ENCODE measurements at regions not wholly inside any gene's neighbourhood (a gene's known extent, or its start where the extent isn't known, plus 50 kb on each side); places are given as distances from the start of the nearest gene placed in this dataset.
A peak's percentile ranks its signal among the peaks of the same experiment; 100 is the strongest.

- TF ChIP-seq REST (IDR thresholded peaks at IDR 0.05; ENCODE audit: unreplicated experiment) (no peak), NANOG (IDR thresholded peaks at IDR 0.05; ENCODE audit: borderline replicate concordance) (no peak), EZH2 (IDR thresholded peaks at IDR 0.05; ENCODE audit: low read depth, unreplicated experiment) (no peak)
These were observed 84.3 kb downstream of the TNFAIP2 start (continued) for GRCh38 chr14:103207388-103208072.

- no peak overlapping the region for H3K4me3 ChIP-seq
- H3F3A ChIP-seq (replicated peaks; ENCODE audit: low read depth), result no peaks in the 10 kb centered on the region
- TF ChIP-seq ZNF331 (CRISPR knock-in tag; IDR thresholded peaks at IDR 0.05; ENCODE audit: low read depth) (no peak), NANOG (IDR thresholded peaks at IDR 0.05; ENCODE audit: borderline replicate concordance) (no peak), CTCF (conservative IDR thresholded peaks at IDR 0.05; ENCODE audit: low read depth in 2 of 2) (peak in 1 of 2 experiments; percentile 22; a peak in 1 of 4 replicates)
- H3K4me1 ChIP-seq (ENCODE audit: insufficient read depth), result 0 out of 2 replicates have a peak, but pooled peaks cover 7% of the 10 kb centered on the region
- no peaks in the 10 kb centered on the region for H3K79me2 ChIP-seq (replicated peaks; ENCODE audit: insufficient read depth)
- peak; percentile 26 for ATAC-seq
- Mint-ChIP-seq H3K27me3 (ENCODE audit: insufficient read depth, low read depth, poor library complexity) (peaks cover 40% of the 10 kb centered on the region), H3K36me3 (ENCODE audit: low read depth) (peaks cover 16% of the 10 kb centered on the region), H3K4me3 (no peak overlapping the region), H3K9me3 (peaks cover 24% of the 10 kb centered on the region), H3K4me1 (peaks cover 7% of the 10 kb centered on the region), H3K27ac (no peak overlapping the region)
- H3K27me3 ChIP-seq (ENCODE audit: insufficient read depth), result peaks cover 43% of the 10 kb centered on the region
- DNase-seq (ENCODE audit: low spot score), result no peak
- no peaks in the 10 kb centered on the region for H4K20me1 ChIP-seq (replicated peaks; ENCODE audit: insufficient read depth)
- H3K27ac ChIP-seq (ENCODE audit: low read depth), result no peak overlapping the region
- H3K9me2 ChIP-seq (ENCODE audit: insufficient read depth), result 0 out of 2 replicates have a peak, but pooled peaks cover 4% of the 10 kb centered on the region
- no peaks in the 10 kb centered on the region for H3K36me3 ChIP-seq (ENCODE audit: insufficient read depth)
- no peak overlapping the region for H2AFZ ChIP-seq
- H3K4me2 ChIP-seq, result no peak overlapping the region
These were observed 85.8 kb downstream of the TNFAIP2 start for GRCh38 chr14:103209054-103209453.

- Mint-ChIP-seq H3K9me3 (peaks cover 19% of the 10 kb centered on the region), H3K4me3 (no peak overlapping the region), H3K4me1 (peaks cover 7% of the 10 kb centered on the region), H3K36me3 (ENCODE audit: low read depth) (peaks cover 12% of the 10 kb centered on the region), H3K27me3 (ENCODE audit: insufficient read depth, low read depth, poor library complexity) (peaks cover 37% of the 10 kb centered on the region), H3K27ac (no peak overlapping the region)
- Histone ChIP-seq H3K27me3 (ENCODE audit: insufficient read depth) (peaks cover 43% of the 10 kb centered on the region), H3K4me2 (no peak overlapping the region), H3K4me1 (ENCODE audit: insufficient read depth) (0 out of 2 replicates have a peak, but pooled peaks cover 7% of the 10 kb centered on the region), H3K79me2 (replicated peaks; ENCODE audit: insufficient read depth) (no peaks in the 10 kb centered on the region), H4K20me1 (replicated peaks; ENCODE audit: insufficient read depth) (no peaks in the 10 kb centered on the region), H3F3A (replicated peaks; ENCODE audit: low read depth) (no peaks in the 10 kb centered on the region), H3K9me2 (ENCODE audit: insufficient read depth) (0 out of 2 replicates have a peak, but pooled peaks cover 4% of the 10 kb centered on the region), H3K4me3 (no peak overlapping the region), H3K36me3 (ENCODE audit: insufficient read depth) (no peaks in the 10 kb centered on the region), H2AFZ (no peak overlapping the region), H3K27ac (ENCODE audit: low read depth) (no peak overlapping the region)
- TF ChIP-seq ZNF331 (CRISPR knock-in tag; IDR thresholded peaks at IDR 0.05; ENCODE audit: low read depth) (no peak), STAT1 (IDR thresholded peaks at IDR 0.05; ENCODE audit: unreplicated experiment) (no peak), REST (IDR thresholded peaks at IDR 0.05; ENCODE audit: unreplicated experiment) (no peak)
- ATAC-seq (no peak), DNase-seq (ENCODE audit: low spot score) (no peak)
These were observed 86.2 kb downstream of the TNFAIP2 start for GRCh38 chr14:103209506-103209905.

Data from GM23338 (cell line).